Ectodermal cell (in vitro differentiated cells): ENCODE measurements at regions not wholly inside any gene's neighbourhood (a gene's known extent, or its start where the extent isn't known, plus 50 kb on each side); places are given as distances from the start of the nearest gene placed in this dataset.

ENCODE experiments used
- H3K27ac ChIP-seq: 2 replicates; pipeline ENCODE4 v1.7.0; 2013; ENCODE audit warnings: mild to moderate bottlenecking, low read depth, low read length; ENCODE audit not compliant: insufficient read depth, poor library complexity, severe bottlenecking
- H3K27me3 ChIP-seq: 2 replicates; pipeline ENCODE4 v1.7.0; 2013; ENCODE audit warnings: mild to moderate bottlenecking, low read length; ENCODE audit not compliant: insufficient read depth, control insufficient read depth, poor library complexity, severe bottlenecking
- H3K36me3 ChIP-seq: one replicate; pipeline ENCODE4 v1.7.0; 2013; ENCODE audit warnings: low read length; ENCODE audit not compliant: control insufficient read depth, insufficient read depth
- H3K4me1 ChIP-seq: one replicate; pipeline ENCODE4 v1.7.0; 2013; ENCODE audit warnings: low read length; ENCODE audit not compliant: control insufficient read depth, insufficient read depth
- H3K4me3 ChIP-seq: 2 replicates; pipeline ENCODE4 v1.7.0; 2013; ENCODE audit warnings: low read depth, low read length, control low read depth; ENCODE audit not compliant: insufficient read depth
- H3K9me3 ChIP-seq: 2 replicates; pipeline ENCODE4 v1.7.0; 2013; ENCODE audit warnings: mild to moderate bottlenecking, low read length, moderate library complexity; ENCODE audit not compliant: control insufficient read depth
- WGBS, 2 experiments: methylation state at CpG; one replicate each; pipeline ENCODE4 v1.1.7; 2013; ENCODE audit warnings: missing lambda C conversion rate in 2 of 2; 5-methylcytosine and 5-hydroxymethylcytosine counted together

DNA sequence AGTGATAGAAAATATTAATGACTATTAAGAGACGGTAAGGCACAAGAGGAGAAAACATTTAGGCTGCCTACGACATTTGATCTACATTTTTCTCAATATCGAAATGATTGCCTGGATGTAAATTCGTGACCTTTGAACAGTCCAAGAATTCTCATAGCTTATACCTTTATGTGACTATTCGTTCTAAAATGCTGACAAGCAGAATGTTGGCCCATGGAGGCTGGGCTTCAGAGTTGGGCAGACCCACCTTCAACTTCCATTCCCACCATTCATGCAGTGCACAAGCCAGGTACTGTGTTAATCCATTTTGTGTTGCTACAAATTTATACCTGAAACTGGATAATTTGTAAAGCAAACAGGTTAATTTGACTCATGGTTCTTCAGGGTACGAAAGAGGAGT lies 441.4 kb upstream of the COBL start:
- Histone ChIP-seq H3K4me3 (no peak overlapping the region), H3K27ac (no peak overlapping the region), H3K27me3 (no peaks in the 10 kb centered on the region), H3K4me1 (peaks cover under 1% of the 10 kb centered on the region), H3K9me3 (no peaks in the 10 kb centered on the region), H3K36me3 (no peaks in the 10 kb centered on the region)
- WGBS, 2 experiments = 95 to 97% methylated on average over 6 of the region's 6 CpGs

- H3K4me3 ChIP-seq = no peak overlapping the region
- H3K4me1 ChIP-seq = peaks cover 4% of the 10 kb centered on the region
- no peaks in the 10 kb centered on the region for H3K9me3 ChIP-seq
- no peaks in the 10 kb centered on the region for H3K36me3 ChIP-seq
- H3K27ac ChIP-seq = no peak overlapping the region
- H3K27me3 ChIP-seq = no peaks in the 10 kb centered on the region
Measured at GRCh38 chr7:51732951-51733350, 416.3 kb upstream of the COBL start.

DNA sequence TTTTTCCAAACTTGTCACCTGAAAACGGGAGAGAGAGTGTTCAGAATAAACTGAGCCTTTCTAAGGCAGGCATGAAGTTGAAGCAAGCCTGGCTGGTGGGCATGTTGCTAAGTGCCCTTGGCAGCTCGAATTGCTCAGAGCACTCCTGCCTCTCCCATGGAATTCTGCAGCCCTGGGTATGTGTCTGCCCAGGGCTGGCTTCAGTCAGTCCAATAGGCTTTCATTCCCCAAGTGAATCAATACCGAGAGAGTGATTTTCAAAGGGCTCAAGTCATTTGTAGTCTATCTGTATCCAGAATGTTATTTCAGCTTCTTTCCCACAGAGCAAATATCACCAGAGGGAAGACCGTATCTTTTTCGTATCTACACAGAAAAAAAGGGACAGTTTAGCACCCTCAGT lies 415.5 kb upstream of the COBL start:
- H3K27me3 ChIP-seq = no peaks in the 10 kb centered on the region
- 68 to 69% methylated on average over 5 of the region's 5 CpGs for WGBS, 2 experiments
- H3K4me1 ChIP-seq = peaks cover 4% of the 10 kb centered on the region
- H3K4me3 ChIP-seq = no peak overlapping the region
- H3K9me3 ChIP-seq = no peaks in the 10 kb centered on the region
- H3K36me3 ChIP-seq = no peaks in the 10 kb centered on the region
- H3K27ac ChIP-seq = no peak overlapping the region

- Histone ChIP-seq H3K27ac (no peak overlapping the region), H3K9me3 (no peaks in the 10 kb centered on the region)
- WGBS, 2 experiments = 15 to 16% methylated on average over 4 of the region's 4 CpGs
Measured at GRCh38 chr7:51731075-51731474, 414.5 kb upstream of the COBL start.

GRCh38 chr7:51727441-51727840 lies 410.8 kb upstream of the COBL start:
- no peak overlapping the region for H3K27ac ChIP-seq
- WGBS, 2 experiments = 78 to 83% methylated on average over 2 of the region's 2 CpGs
- H3K4me3 ChIP-seq = no peak overlapping the region
- no peaks in the 10 kb centered on the region for H3K36me3 ChIP-seq
- H3K4me1 ChIP-seq = peaks cover 4% of the 10 kb centered on the region
- H3K9me3 ChIP-seq = no peaks in the 10 kb centered on the region
- no peaks in the 10 kb centered on the region for H3K27me3 ChIP-seq

More at GRCh38 chr7:51731075-51731474, 414.5 kb upstream of the COBL start:
- Histone ChIP-seq H3K4me3 (no peak overlapping the region), H3K4me1 (peaks cover 4% of the 10 kb centered on the region), H3K27me3 (no peaks in the 10 kb centered on the region), H3K36me3 (no peaks in the 10 kb centered on the region)

DNA sequence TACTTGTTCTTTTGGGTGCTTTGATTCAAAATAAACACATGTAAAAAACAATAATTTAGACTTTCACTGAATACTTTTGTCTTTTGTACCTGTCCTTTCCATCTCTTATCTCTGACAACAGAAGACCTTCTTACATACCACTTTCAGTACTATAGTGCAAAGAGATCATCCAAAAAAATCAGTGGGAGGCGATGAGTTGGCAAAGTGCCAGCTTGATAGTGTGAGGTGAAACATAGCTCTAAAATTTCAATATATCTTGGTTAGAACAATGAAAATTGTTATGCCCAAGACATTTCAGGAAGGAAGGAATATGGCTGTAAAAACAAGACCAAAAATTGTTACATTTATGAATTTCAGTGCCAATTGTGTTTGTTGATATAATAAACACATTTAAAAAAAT lies 390.2 kb upstream of the COBL start:
- H3K4me3 ChIP-seq = no peak overlapping the region
- no peaks in the 10 kb centered on the region for H3K27me3 ChIP-seq
- H3K27ac ChIP-seq = no peak overlapping the region
- H3K9me3 ChIP-seq = no peaks in the 10 kb centered on the region
- no peaks in the 10 kb centered on the region for H3K4me1 ChIP-seq
- 87% methylated on average over 1 of the region's 1 CpG; no CpG with 5 or more reads in 1 of the 2 experiments for WGBS, 2 experiments
- no peaks in the 10 kb centered on the region for H3K36me3 ChIP-seq

- H3K4me1 ChIP-seq = no peaks in the 10 kb centered on the region
- no peaks in the 10 kb centered on the region for H3K9me3 ChIP-seq
- no peaks in the 10 kb centered on the region for H3K36me3 ChIP-seq
- H3K4me3 ChIP-seq = no peak overlapping the region
- 86 to 95% methylated on average over 3 of the region's 3 CpGs for WGBS, 2 experiments
- H3K27ac ChIP-seq = no peak overlapping the region
- H3K27me3 ChIP-seq = no peaks in the 10 kb centered on the region
Measured at GRCh38 chr7:51705701-51706100, 389.1 kb upstream of the COBL start.

DNA sequence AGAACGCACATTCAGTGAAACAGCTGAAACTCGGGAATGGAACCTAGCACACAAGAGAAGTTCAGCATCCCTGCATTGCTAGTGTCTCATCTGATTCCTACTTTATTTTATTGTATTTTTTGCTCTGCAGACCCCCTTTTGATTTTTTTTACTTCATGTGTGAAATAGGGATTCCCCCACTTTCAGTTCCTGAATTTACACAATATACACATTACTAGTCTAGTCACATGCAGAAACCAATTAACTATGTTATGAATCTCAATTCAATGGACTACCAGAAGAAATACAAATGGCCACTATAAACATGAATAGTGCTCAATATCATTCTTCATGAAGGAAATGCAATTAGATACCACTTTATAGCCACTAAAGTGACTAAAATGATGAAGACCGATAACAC lies 386.1 kb upstream of the COBL start:
- H3K4me3 ChIP-seq = no peak overlapping the region
- WGBS, 2 experiments = 78 to 98% methylated on average over 2 to 3 of the region's 3 CpGs
- H3K27me3 ChIP-seq = no peaks in the 10 kb centered on the region
- H3K36me3 ChIP-seq = no peaks in the 10 kb centered on the region
- no peaks in the 10 kb centered on the region for H3K4me1 ChIP-seq
- no peak overlapping the region for H3K27ac ChIP-seq
- H3K9me3 ChIP-seq = no peaks in the 10 kb centered on the region

DNA sequence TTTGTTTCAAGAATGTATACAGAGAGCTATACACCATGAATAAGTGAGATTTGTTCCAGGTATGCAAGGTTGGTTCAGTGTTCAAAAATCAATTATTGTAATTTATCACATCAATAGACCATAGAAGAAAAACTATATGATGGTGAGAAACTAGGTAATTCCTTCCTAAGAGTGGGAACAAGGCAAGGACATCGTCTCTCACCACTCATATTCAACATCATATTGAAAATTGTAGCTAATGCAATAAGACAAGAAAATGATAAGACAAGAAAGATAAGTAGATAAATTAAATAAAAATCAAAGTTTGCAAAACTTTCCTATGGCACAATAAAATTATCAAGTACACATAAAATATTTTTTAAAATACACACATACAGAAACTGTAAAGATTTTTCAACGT lies 385.3 kb upstream of the COBL start:
- H3K9me3 ChIP-seq = no peaks in the 10 kb centered on the region
- H3K36me3 ChIP-seq = no peaks in the 10 kb centered on the region
- no peak overlapping the region for H3K4me3 ChIP-seq
- no peaks in the 10 kb centered on the region for H3K4me1 ChIP-seq
- whole genome bisulfite sequencing, 2 experiments = no CpG with 5 or more reads among the region's 2 CpGs
- H3K27ac ChIP-seq = no peak overlapping the region
- H3K27me3 ChIP-seq = no peaks in the 10 kb centered on the region

DNA sequence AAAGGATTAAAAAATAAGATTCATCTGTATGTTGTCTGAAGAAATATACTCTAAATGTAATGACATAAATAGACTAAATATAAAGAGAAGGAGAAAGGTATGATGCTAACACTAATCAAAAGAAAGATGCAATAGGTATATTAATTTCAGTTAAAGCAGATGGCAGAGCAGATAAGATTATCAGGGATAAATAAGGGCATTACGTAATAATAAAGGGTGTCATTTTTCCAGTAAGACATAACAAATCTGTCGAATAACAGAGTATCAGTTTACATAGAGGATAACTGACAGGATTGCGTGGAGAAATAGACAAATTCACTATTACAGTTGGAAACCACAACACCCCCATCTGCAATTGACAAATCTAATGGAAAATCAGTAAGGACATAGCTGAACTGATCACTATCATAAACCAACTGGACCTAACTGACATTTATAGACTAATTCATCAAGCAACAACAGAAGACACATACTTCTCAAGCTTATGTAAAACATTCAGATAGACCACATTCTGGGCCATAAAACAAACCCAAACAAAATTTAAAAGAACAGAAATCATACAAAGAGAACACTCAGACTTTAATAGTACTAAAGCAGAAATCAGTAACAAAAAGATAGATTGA lies 384.1 kb upstream of the COBL start:
- no peak overlapping the region for H3K27ac ChIP-seq
- no peaks in the 10 kb centered on the region for H3K27me3 ChIP-seq
- no peak overlapping the region for H3K4me3 ChIP-seq
- 88 to 91% methylated on average over 3 of the region's 3 CpGs for WGBS, 2 experiments
- H3K4me1 ChIP-seq = no peaks in the 10 kb centered on the region
- H3K9me3 ChIP-seq = no peaks in the 10 kb centered on the region
- H3K36me3 ChIP-seq = no peaks in the 10 kb centered on the region

DNA sequence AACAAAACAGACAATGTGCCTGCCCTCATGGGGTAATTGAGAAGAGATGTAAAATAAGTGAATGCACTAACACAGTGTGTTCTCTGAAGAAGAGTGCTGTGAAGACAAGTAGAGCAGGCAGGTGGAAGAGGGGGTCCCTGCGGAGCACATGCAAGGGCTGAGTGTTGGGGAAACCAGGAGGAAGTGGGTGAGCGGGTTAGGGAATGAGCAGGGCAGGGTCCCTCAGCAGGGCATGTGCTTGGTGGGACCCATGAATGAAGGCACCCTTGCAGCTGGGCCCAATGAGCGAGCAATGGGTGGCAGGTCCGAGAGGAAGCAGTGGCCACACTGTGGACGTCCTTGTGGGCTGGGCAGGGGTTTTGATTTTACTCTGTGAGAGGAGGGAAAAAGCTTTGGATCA lies 376.6 kb upstream of the COBL start:
- WGBS, 2 experiments = 84 to 88% methylated on average over 5 of the region's 5 CpGs
- no peaks in the 10 kb centered on the region for H3K36me3 ChIP-seq
- H3K27ac ChIP-seq = no peak overlapping the region
- H3K27me3 ChIP-seq = no peaks in the 10 kb centered on the region
- no peaks in the 10 kb centered on the region for H3K9me3 ChIP-seq
- no peak overlapping the region for H3K4me3 ChIP-seq
- no peaks in the 10 kb centered on the region for H3K4me1 ChIP-seq
